ENCODE measurements at regions not wholly inside any gene's neighbourhood (a gene's known extent, or its start where the extent isn't known, plus 50 kb on each side); places are given as distances from the start of the nearest gene placed in this dataset.

DNA sequence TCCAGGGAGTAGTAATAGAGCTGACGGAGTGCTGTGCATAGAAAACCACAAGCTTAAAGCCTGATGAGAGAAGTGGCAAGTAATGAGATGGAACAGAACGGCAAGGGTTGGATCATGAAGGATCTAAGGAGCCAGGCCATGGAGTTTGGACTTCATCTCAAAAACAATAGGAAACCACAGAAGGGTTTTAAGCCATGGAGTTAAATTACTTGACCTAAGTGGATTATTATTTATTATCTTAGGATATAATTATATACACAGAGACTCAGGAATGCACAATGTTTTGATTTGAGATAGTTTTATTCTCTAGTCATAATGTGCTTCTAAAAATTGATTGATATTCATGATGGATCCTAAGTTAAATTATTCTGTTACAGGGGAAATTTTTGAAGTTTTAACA is 242.4 kb downstream of the PLPP3 start:
- Histone ChIP-seq H3K4me2 (replicated peaks; ENCODE audit: extremely low read depth, low read length, poor library complexity, severe bottlenecking) (no peak overlapping the region), H3K4me1 (ENCODE audit: control insufficient read depth in 1 of 2, insufficient read depth in 2 of 2, low read length in 2 of 2) (no peaks in the 10 kb centered on the region), H4K20me1 (ENCODE audit: insufficient read depth, low read length) (no peaks in the 10 kb centered on the region), H3K9ac (ENCODE audit: insufficient read depth, low read length, poor library complexity, severe bottlenecking) (no peak overlapping the region), H3K4me3 (replicated peaks in 1 of 3; ENCODE audit: low read depth in 2 of 3, low read length in 3 of 3) (no peak overlapping the region), H3K36me3 (replicated peaks in 1 of 2; ENCODE audit: control insufficient read depth in 1 of 2, insufficient read depth in 2 of 2, low read length in 2 of 2) (no peaks in the 10 kb centered on the region), H3K27me3 (ENCODE audit: control insufficient read depth in 2 of 2, insufficient read depth in 2 of 2, low read length in 2 of 2) (no peaks in the 10 kb centered on the region), H3K9me3 (replicated peaks in 1 of 2; ENCODE audit: control insufficient read depth in 1 of 2, insufficient read depth in 1 of 2, low read length in 2 of 2) (no peaks in the 10 kb centered on the region), H3K79me2 (ENCODE audit: insufficient read depth, low read length) (no peaks in the 10 kb centered on the region), H3K27ac (ENCODE audit: low read depth in 1 of 2, low read length in 2 of 2) (no peak overlapping the region), H2AFZ (ENCODE audit: insufficient read depth, low read depth, low read length, poor library complexity, severe bottlenecking) (no peak overlapping the region)
- H3K36me3 Mint-ChIP-seq: no peaks in the 10 kb centered on the region
- peaks cover 2 to 4% (median 4%) of the 10 kb centered on the region in 3 donors for H3K27me3 Mint-ChIP-seq (ENCODE audit: low read depth in 3 of 3)
- H3K4me3 Mint-ChIP-seq: no peak overlapping the region
- DNase-seq: no peak
- WGBS (ENCODE audit: insufficient coverage): 100% methylated on average over 1 of the region's 2 CpGs
- no peak for TF ChIP-seq CTCF (IDR thresholded peaks at IDR 0.05)
- H3K27ac Mint-ChIP-seq: no peak overlapping the region
- intact Hi-C loops (cut with micrococcal nuclease): no loop called here
- H3K4me1 Mint-ChIP-seq: no peaks in the 10 kb centered on the region
- peaks cover 0 to 10% (median 3%) of the 10 kb centered on the region in 7 donors for H3K9me3 Mint-ChIP-seq

- H2AFZ ChIP-seq (ENCODE audit: insufficient read depth, low read depth, low read length, poor library complexity, severe bottlenecking): no peak overlapping the region
- Mint-ChIP-seq H3K4me1 (peaks cover 9% of the 10 kb centered on the region), H3K27me3 (ENCODE audit: low read depth in 3 of 3) (peaks cover 0 to 4% (median 4%) of the 10 kb centered on the region in 3 donors), H3K4me3 (no peak overlapping the region), H3K27ac (no peak overlapping the region), H3K9me3 (peaks cover 0 to 4% (median 0%) of the 10 kb centered on the region in 7 donors), H3K36me3 (no peaks in the 10 kb centered on the region)
- no peak for DNase-seq
- no peak overlapping the region for H3K4me3 ChIP-seq (replicated peaks in 1 of 3; ENCODE audit: low read depth in 2 of 3, low read length in 3 of 3)
- H3K27me3 ChIP-seq (ENCODE audit: control insufficient read depth in 2 of 2, insufficient read depth in 2 of 2, low read length in 2 of 2): no peaks in the 10 kb centered on the region
- intact Hi-C loops (cut with micrococcal nuclease): no loop called here
- no peak overlapping the region for H3K27ac ChIP-seq (ENCODE audit: low read depth in 1 of 2, low read length in 2 of 2)
- WGBS (ENCODE audit: insufficient coverage): no CpG with 5 or more reads among the region's 1 CpG
- H3K79me2 ChIP-seq (ENCODE audit: insufficient read depth, low read length): no peaks in the 10 kb centered on the region
- H3K9ac ChIP-seq (ENCODE audit: insufficient read depth, low read length, poor library complexity, severe bottlenecking): no peak overlapping the region
- H3K4me2 ChIP-seq (replicated peaks; ENCODE audit: extremely low read depth, low read length, poor library complexity, severe bottlenecking): no peak overlapping the region
- H3K4me1 ChIP-seq (ENCODE audit: control insufficient read depth in 1 of 2, insufficient read depth in 2 of 2, low read length in 2 of 2): peaks cover 6 to 9% of the 10 kb centered on the region in 2 donors
- no peaks in the 10 kb centered on the region for H3K9me3 ChIP-seq (replicated peaks in 1 of 2; ENCODE audit: control insufficient read depth in 1 of 2, insufficient read depth in 1 of 2, low read length in 2 of 2)
- no peaks in the 10 kb centered on the region for H3K36me3 ChIP-seq (replicated peaks in 1 of 2; ENCODE audit: control insufficient read depth in 1 of 2, insufficient read depth in 2 of 2, low read length in 2 of 2)
- no peaks in the 10 kb centered on the region for H4K20me1 ChIP-seq (ENCODE audit: insufficient read depth, low read length)
- TF ChIP-seq CTCF (IDR thresholded peaks at IDR 0.05): no peak
Measured at GRCh38 chr1:56335394-56335793, 244.0 kb downstream of the PLPP3 start.

All from CD14-positive monocyte (primary cell).